Glomerular visceral epithelial cell (primary cell): ENCODE measurements at regions not wholly inside any gene's neighbourhood (a gene's known extent, or its start where the extent isn't known, plus 50 kb on each side); places are given as distances from the start of the nearest gene placed in this dataset.

Experiments
- DNase-seq: peaks from one replicate; pipeline ENCODE4 v3.0.0-alpha.2; 2016; ENCODE audit errors: extremely low spot score

GRCh38 chr6:47932575-47932974 is 150.7 kb downstream of the OPN5 start:
- no peak for DNase-seq

GRCh38 chr6:47924001-47924400 is 142.2 kb downstream of the OPN5 start:
- no peak for DNase-seq

- DNase-seq = no peak
Measured at GRCh38 chr6:47922391-47922790, 140.6 kb downstream of the OPN5 start.

GRCh38 chr6:47919875-47920274 is 138.0 kb downstream of the OPN5 start:
- DNase-seq = no peak

GRCh38 chr6:47917811-47918210 is 136.0 kb downstream of the OPN5 start:
- DNase-seq = no peak

- no peak for DNase-seq
Measured at GRCh38 chr6:47917202-47917601, 135.4 kb downstream of the OPN5 start.

- DNase-seq = no peak
Measured at GRCh38 chr6:47915017-47915416, 133.2 kb downstream of the OPN5 start.

- no peak for DNase-seq
Measured at GRCh38 chr6:47908271-47908670, 126.4 kb downstream of the OPN5 start.

GRCh38 chr6:47905717-47906116 is 123.9 kb downstream of the OPN5 start:
- no peak for DNase-seq

GRCh38 chr6:47897247-47897646 is 115.4 kb downstream of the OPN5 start:
- DNase-seq = no peak

- no peak for DNase-seq
Measured at GRCh38 chr6:47890326-47890875, 108.6 kb downstream of the OPN5 start.

- no peak for DNase-seq
Measured at GRCh38 chr6:47879015-47879414, 97.2 kb downstream of the OPN5 start.
